ENCODE measurements at regions not wholly inside any gene's neighbourhood (a gene's known extent, or its start where the extent isn't known, plus 50 kb on each side); places are given as distances from the start of the nearest gene placed in this dataset.
"Not testable (repeated sequence)": the region's sequence is repeated elsewhere in the genome, so short reads cannot be mapped to it uniquely, and the experiment has no call there.

DNA sequence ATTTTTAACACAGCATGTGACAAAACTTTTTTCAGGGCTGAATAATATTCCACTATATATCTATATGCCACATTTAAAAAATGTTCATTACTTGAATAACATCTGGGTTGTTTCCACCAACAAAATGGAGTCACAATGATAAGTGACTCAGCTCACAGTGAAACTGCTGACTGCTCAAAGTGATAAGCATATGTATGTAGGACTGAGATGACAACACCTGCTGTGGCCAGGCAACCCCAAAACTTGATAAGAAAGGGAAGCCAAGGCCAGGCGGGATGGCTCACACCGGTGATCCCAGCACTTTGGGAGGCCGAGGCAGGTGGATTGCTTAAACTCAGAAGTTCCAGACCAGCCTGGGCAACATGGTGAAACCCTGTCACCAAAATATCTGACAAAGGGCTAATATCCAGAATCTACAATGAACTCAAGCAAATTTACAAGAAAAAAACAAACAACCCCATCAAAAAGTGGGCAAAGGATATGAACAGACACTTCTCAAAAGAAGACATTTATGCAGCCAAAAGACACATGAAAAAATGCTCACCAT, 99.2 kb upstream of the TERB2 start:
- H3K4me2 ChIP-seq, result not testable (repeated sequence)

DNA sequence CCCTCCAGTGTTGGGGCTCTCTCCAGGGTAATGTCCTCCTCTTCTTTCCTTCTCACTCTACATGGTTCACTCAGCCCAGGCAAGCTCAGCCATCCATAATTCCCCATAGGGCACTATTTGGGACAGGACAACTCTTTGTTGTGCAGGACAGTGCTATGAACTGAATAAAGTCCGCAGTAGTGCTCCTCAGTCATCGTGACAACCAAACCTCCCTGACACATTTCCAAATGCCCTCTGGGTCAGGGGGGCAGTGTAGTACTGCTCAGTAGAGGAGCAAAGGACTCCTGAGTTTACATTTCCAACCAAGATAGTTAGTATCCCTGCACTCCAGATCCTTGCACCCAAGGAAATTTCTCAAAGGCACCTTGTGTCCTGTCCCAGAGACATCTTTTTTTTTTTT, 97.4 kb upstream of the TERB2 start:
- Histone ChIP-seq H3K4me1 (peaks cover 0 to 11% (median 0%) of the 10 kb centered on the region in 10 experiments; a peak in 2 of 20 replicates), H3K9me3 (replicated peaks in 1 of 11) (peaks cover 16 to 35% (median 27%) of the 10 kb centered on the region in 11 experiments)
- not testable (repeated sequence) for H4K20me1 ChIP-seq, H3K36me3 ChIP-seq, H3K4me3 ChIP-seq, H3K4me2 ChIP-seq, H3K27me3 ChIP-seq, H3K9ac ChIP-seq, H3K27ac ChIP-seq

More for the DNA sequence above, 99.2 kb upstream of the TERB2 start:
- H3K4me3 ChIP-seq, H3K27me3 ChIP-seq, H3K36me3 ChIP-seq, H3K27ac ChIP-seq, H3K9ac ChIP-seq, H4K20me1 ChIP-seq: not testable (repeated sequence)
- peaks cover 11 to 17% (median 16%) of the 10 kb centered on the region in 11 experiments for H3K9me3 ChIP-seq (replicated peaks in 1 of 11)
- H3K4me1 ChIP-seq, result peaks cover 4 to 15% (median 10%) of the 10 kb centered on the region in 10 experiments; a peak in 18 of 20 replicates

DNA sequence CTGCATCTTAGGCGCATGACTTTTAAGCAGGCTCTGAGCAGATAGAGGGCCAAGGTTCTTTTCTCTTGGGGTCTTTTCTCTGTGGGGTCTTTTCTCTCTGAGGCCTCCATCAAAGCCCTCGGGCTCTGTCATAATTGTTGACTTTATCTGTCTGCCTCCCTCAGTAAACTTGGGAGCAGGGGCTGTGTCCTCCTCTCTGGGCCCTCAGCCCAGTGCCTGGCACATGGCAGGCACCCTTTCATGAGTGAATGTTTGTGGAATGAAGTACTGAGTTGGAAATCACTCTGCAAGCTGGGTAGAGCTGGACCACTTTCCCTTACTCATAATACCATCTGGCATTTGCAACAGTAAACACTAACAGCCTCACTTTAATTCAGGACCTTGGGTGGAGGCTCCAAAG, 96.3 kb upstream of the TERB2 start:
- Histone ChIP-seq H3K4me1 (peaks cover 0 to 11% (median 2%) of the 10 kb centered on the region in 10 experiments; a peak in 6 of 20 replicates), H3K9me3 (replicated peaks in 1 of 11) (peaks cover 16 to 44% (median 34%) of the 10 kb centered on the region in 11 experiments)
- H3K36me3 ChIP-seq, H3K27ac ChIP-seq, H4K20me1 ChIP-seq, H3K4me2 ChIP-seq, H3K27me3 ChIP-seq, H3K4me3 ChIP-seq, H3K9ac ChIP-seq: not testable (repeated sequence)

DNA sequence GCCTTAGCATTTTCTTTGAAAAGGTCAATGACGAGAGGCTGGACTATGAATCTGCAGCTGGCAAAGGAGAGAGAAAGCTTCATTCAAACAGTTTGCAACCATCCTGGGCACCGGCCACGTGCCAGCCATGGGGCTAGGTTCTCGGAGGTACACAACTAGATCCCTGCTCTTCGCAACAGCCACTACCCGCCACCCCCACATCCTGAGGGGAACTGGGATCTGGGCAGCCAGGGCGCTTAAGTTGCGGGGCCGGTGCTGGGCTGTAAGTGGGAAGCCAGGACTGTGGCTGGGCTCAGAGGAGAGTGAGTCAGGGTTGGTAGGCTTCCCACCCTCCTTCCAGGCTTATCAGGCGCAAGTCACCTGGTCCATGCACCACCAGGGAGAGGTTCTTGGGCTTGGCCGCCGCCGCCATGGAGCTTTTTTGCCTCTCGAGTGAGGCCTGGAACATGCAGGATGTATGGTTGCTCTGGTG, 95.0 kb upstream of the TERB2 start:
- H3K9me3 ChIP-seq (replicated peaks in 1 of 11), result peaks cover 16 to 56% (median 47%) of the 10 kb centered on the region in 11 experiments
- no peaks in the 10 kb centered on the region for H3K27me3 ChIP-seq
- TF ChIP-seq Cebpa-rat (IDR thresholded peaks at IDR 0.05), result no peak
- H4K20me1 ChIP-seq, result no peaks in the 10 kb centered on the region
- H3K4me2 ChIP-seq, result peak overlapping the region in 1 of 11 experiments; percentile 56; a peak in 1 of 22 replicates
- peaks cover 0 to 11% (median 2%) of the 10 kb centered on the region in 10 experiments; a peak in 6 of 20 replicates for H3K4me1 ChIP-seq
- no peaks in the 10 kb centered on the region for H3K36me3 ChIP-seq
- no peak overlapping the region for H3K4me3 ChIP-seq
- no peak overlapping the region for H3K27ac ChIP-seq
- no peak overlapping the region for H3K9ac ChIP-seq

DNA sequence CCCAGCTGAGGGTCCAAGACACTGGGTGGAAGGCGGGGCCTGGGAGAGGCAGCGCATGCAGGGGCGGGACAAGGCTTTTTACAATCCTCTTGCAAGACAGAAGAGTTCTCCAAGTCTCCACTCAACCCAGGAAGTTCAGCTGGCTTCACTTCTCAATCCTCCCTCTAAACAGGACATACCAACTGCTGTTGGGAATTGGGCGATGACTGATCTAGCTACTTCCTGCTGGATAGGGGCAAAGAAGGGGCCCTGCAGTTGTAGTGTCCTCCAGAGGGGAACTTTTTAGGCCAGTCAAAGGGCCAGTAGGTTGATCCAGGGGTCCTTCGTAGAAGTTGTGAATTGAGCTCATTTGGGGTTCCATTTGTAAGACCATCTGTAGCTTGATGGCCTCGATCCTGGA, 94.6 kb upstream of the TERB2 start:
- Histone ChIP-seq H3K27me3 (no peaks in the 10 kb centered on the region), H3K9ac (no peak overlapping the region), H3K4me2 (no peak overlapping the region), H3K4me3 (no peak overlapping the region), H3K27ac (no peak overlapping the region), H3K4me1 (peaks cover 0 to 11% (median 2%) of the 10 kb centered on the region in 10 experiments; a peak in 6 of 20 replicates), H3K36me3 (no peaks in the 10 kb centered on the region), H4K20me1 (no peaks in the 10 kb centered on the region), H3K9me3 (replicated peaks in 1 of 11) (peaks cover 16 to 59% (median 47%) of the 10 kb centered on the region in 11 experiments)
- TF ChIP-seq Cebpa-rat (IDR thresholded peaks at IDR 0.05), result no peak

DNA sequence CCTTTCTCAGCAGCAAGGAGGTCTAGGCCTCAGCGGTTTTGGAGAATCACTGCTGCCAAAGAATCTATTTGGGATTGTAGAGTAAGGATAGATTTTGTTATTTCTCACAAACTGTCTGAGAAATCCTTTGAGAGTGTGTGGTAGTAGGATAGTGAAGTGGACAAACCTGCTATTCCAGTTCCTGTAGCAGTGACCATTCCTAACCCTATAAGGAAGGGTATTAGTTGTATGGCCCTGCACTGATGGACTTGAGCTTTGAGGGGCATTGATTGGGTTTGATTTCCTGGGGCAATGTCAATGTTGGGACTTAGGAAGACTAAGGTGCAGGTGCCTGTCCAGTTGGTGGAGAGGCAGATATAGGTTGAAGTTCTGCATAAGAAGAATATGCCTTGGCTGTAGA, 93.6 kb upstream of the TERB2 start:
- not testable (repeated sequence) for H3K27me3 ChIP-seq, H3K4me3 ChIP-seq, H3K27ac ChIP-seq, H3K36me3 ChIP-seq, H3K9ac ChIP-seq, H4K20me1 ChIP-seq, H3K4me2 ChIP-seq
- H3K9me3 ChIP-seq (replicated peaks in 1 of 11), result peaks cover 16 to 68% (median 53%) of the 10 kb centered on the region in 11 experiments
- peaks cover 0 to 11% (median 2%) of the 10 kb centered on the region in 10 experiments; a peak in 6 of 20 replicates for H3K4me1 ChIP-seq

DNA sequence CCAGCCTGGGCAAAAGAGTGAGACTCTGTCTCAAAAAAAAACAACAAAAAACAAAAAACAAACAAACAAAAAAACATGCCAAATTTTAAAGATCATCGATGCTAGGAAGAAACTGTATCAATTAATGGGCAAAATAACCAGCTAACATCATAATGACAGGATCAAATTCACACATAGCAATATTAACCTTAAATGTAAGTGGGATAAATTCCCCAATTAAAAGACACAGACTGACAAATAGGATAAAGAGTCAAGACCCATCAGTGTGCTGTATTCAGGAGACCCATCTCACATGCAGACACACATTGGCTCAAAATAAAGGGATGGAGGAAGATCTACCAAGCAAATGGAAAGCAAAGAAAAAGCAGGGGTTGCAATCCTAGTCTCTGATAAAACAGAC, 88.4 kb upstream of the TERB2 start:
- not testable (repeated sequence) for H3K4me2 ChIP-seq, H3K27ac ChIP-seq, H4K20me1 ChIP-seq, H3K9ac ChIP-seq, H3K36me3 ChIP-seq, H3K4me3 ChIP-seq, H3K27me3 ChIP-seq, H3K4me1 ChIP-seq
- H3K9me3 ChIP-seq (replicated peaks in 1 of 11), result peaks cover 5 to 63% (median 38%) of the 10 kb centered on the region in 11 experiments; a peak in 19 of 22 replicates

DNA sequence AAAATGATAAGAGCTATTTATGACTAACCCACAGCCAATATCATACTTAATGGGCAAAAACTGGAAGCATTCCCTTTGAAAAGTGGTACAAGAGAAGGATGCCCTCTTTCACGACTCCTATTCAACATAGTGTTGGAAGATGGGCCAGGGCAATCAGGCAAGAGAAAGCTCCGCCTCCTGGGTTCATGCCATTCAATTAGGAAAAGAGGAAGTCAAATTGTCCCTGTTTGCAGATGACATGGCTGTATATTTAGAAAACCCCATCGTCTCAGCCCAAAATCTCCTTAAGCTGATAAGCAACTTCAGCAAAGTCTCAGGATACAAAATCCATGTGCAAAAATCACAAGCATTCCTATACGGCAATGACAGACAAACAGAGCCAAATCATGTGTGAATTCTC, 86.4 kb upstream of the TERB2 start:
- not testable (repeated sequence) for H3K4me3 ChIP-seq, H3K9ac ChIP-seq, H3K36me3 ChIP-seq, H3K27me3 ChIP-seq, H3K4me2 ChIP-seq, H4K20me1 ChIP-seq, H3K4me1 ChIP-seq, H3K27ac ChIP-seq
- H3K9me3 ChIP-seq (replicated peaks in 1 of 11), result peaks cover 15 to 66% (median 46%) of the 10 kb centered on the region in 11 experiments

DNA sequence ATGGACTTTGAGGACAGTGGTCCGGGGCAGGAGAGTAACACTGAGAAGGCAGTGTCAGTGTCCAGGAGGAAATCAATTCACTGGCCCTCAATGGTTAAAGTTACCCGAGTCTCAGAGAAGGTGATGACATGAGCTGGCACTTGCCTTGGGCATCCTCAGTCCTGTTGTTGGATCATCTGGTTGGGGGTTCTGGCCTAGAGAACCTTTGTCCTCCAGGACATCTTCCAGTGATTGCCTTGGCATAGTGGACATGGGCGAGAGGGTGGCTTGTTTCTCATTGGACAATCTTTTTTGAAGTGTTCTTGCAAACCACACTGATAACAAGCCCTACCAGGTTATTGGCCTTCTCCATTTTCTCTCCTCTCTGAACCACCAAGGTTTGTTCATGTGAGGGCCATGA, 83.4 kb upstream of the TERB2 start:
- Histone ChIP-seq H3K4me2 (no peak overlapping the region), H3K4me3 (no peak overlapping the region), H3K27me3 (no peaks in the 10 kb centered on the region), H3K4me1 (no peaks in the 10 kb centered on the region), H4K20me1 (no peaks in the 10 kb centered on the region), H3K27ac (no peak overlapping the region), H3K9ac (no peak overlapping the region), H3K36me3 (peaks cover 0 to 10% (median 0%) of the 10 kb centered on the region in 11 experiments; a peak in 2 of 22 replicates), H3K9me3 (replicated peaks in 1 of 11) (peaks cover 39 to 66% (median 55%) of the 10 kb centered on the region in 11 experiments)
- TF ChIP-seq Cebpa-rat (IDR thresholded peaks at IDR 0.05), result no peak

DNA sequence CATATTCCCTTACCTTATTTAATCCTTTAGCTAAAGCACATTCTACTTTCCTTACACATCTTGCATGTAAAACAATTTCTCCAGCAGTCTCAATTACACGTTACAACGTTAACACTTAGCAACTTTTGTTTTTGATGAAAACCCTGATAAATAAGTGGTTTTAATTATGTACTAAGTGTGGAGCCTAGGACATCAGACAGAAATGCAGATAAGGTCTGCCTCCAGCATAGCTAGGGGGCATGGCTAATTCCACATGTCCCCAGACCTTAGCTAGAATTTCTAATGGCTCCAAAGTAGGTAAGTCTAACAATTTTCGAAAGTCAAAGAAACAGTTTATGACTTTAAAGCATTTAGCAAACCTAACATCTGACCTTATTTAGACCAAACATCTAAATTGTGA, 77.4 kb upstream of the TERB2 start:
- no peak overlapping the region for H3K9ac ChIP-seq
- H3K27me3 ChIP-seq, result no peaks in the 10 kb centered on the region
- H3K4me1 ChIP-seq, result no peaks in the 10 kb centered on the region
- no peak for TF ChIP-seq Cebpa-rat (IDR thresholded peaks at IDR 0.05)
- H3K4me2 ChIP-seq, result no peak overlapping the region
- H4K20me1 ChIP-seq, result no peaks in the 10 kb centered on the region
- peaks cover 62 to 70% (median 67%) of the 10 kb centered on the region in 11 experiments for H3K9me3 ChIP-seq (replicated peaks in 1 of 11)
- no peak overlapping the region for H3K4me3 ChIP-seq
- H3K27ac ChIP-seq, result no peak overlapping the region
- H3K36me3 ChIP-seq, result peaks cover 0 to 10% (median 0%) of the 10 kb centered on the region in 11 experiments; a peak in 2 of 22 replicates

Data from BLaER1 treated with 17β-estradiol and CSF1 and Interleukin-3, amounts not matched to agents 10 nM and 100 nM (cell line).